HCT116 (cell line): ENCODE measurements at regions not wholly inside any gene's neighbourhood (a gene's known extent, or its start where the extent isn't known, plus 50 kb on each side); places are given as distances from the start of the nearest gene placed in this dataset.

ENCODE experiments used
- CBX3 ChIP-seq: IDR thresholded peaks from 2 replicates; pipeline ENCODE4 v1.6.1; 2012; ENCODE audit warnings: low read depth
- EZH2 ChIP-seq: fragments of 200-600 bp; sonication (generic); IDR thresholded peaks from 2 replicates; pipeline ENCODE4 v1.6.1; 2017; ENCODE audit warnings: antibody characterized with exemption, mixed run types
- EZH2phosphoT487 ChIP-seq: fragments of 200-600 bp; IDR thresholded peaks from 2 replicates; pipeline ENCODE4 v1.6.1; 2018; ENCODE audit warnings: antibody characterized with exemption, borderline replicate concordance
- FOSL1 ChIP-seq: IDR thresholded peaks from 2 replicates; pipeline ENCODE4 v1.6.1; 2012; ENCODE audit warnings: low read depth
- POLR2A ChIP-seq: IDR thresholded peaks from 2 replicates; pipeline ENCODE4 v1.7.0; 2011; ENCODE audit warnings: borderline replicate concordance; ENCODE audit not compliant: insufficient read depth, insufficient read length; ENCODE audit errors: extremely low read depth
- SRF ChIP-seq: IDR thresholded peaks from 2 replicates; pipeline ENCODE4 v1.6.1; 2012; ENCODE audit warnings: low read depth
- ZFX ChIP-seq: fragments of 450-650 bp; IDR thresholded peaks from 2 replicates; pipeline ENCODE4 v1.6.1; 2017
- TF ChIP-seq, protein P1 (sequence below), 3 experiments: fragments of 200-600 bp in 1 of 3; sonication (generic) in 1 of 3; IDR thresholded peaks in 2 of 3; conservative IDR thresholded peaks in 1 of 3; 2 replicates each; pipeline ENCODE4 v1.5.1; 2012 to 2017; ENCODE audit warnings: low read depth in 2 of 3, low read length in 2 of 3, antibody characterized with exemption in 1 of 3, borderline replicate concordance in 1 of 3, control low read depth in 1 of 3, mild to moderate bottlenecking in 1 of 3, mixed read lengths in 1 of 3, mixed run types in 1 of 3, moderate library complexity in 1 of 3; ENCODE audit not compliant: insufficient read depth in 1 of 3
- TF ChIP-seq, protein P2 (sequence below): IDR thresholded peaks from 2 replicates; pipeline ENCODE4 v1.6.1; 2012; ENCODE audit warnings: low read depth

DNA sequence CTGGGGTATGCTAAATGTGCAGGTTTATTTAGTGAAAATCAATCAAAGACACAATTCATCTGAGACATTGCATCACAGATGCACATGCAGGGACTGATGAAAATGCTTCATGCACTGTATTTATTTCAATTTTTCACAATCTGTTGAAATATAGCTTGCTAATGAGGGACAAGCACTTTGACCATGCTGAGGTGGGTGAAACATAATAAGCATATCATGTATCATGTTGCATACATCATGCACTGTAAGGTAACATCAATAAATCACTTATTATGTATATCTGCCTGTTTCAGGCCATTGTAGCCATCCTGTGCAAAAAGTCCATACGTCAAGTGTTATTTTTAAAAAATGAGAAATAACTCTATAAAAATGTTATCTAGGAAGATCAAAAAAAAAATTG lies 426.9 kb upstream of the PCDH15 start:
- TF ChIP-seq POLR2A (no peak), EZH2phosphoT487 (no peak), ZFX (no peak), EZH2 (no peak), FOSL1 (no peak), CBX3 (no peak), SRF (no peak)
- TF ChIP-seq, protein P1, sequence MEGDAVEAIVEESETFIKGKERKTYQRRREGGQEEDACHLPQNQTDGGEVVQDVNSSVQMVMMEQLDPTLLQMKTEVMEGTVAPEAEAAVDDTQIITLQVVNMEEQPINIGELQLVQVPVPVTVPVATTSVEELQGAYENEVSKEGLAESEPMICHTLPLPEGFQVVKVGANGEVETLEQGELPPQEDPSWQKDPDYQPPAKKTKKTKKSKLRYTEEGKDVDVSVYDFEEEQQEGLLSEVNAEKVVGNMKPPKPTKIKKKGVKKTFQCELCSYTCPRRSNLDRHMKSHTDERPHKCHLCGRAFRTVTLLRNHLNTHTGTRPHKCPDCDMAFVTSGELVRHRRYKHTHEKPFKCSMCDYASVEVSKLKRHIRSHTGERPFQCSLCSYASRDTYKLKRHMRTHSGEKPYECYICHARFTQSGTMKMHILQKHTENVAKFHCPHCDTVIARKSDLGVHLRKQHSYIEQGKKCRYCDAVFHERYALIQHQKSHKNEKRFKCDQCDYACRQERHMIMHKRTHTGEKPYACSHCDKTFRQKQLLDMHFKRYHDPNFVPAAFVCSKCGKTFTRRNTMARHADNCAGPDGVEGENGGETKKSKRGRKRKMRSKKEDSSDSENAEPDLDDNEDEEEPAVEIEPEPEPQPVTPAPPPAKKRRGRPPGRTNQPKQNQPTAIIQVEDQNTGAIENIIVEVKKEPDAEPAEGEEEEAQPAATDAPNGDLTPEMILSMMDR (IDR thresholded peaks at IDR 0.05 in 2 of 3, conservative IDR thresholded peaks at IDR 0.05 in 1 of 3; ENCODE audit: borderline replicate concordance in 1 of 3, insufficient read depth in 1 of 3, low read depth in 2 of 3, low read length in 2 of 3): no peak
- TF ChIP-seq, protein P2, sequence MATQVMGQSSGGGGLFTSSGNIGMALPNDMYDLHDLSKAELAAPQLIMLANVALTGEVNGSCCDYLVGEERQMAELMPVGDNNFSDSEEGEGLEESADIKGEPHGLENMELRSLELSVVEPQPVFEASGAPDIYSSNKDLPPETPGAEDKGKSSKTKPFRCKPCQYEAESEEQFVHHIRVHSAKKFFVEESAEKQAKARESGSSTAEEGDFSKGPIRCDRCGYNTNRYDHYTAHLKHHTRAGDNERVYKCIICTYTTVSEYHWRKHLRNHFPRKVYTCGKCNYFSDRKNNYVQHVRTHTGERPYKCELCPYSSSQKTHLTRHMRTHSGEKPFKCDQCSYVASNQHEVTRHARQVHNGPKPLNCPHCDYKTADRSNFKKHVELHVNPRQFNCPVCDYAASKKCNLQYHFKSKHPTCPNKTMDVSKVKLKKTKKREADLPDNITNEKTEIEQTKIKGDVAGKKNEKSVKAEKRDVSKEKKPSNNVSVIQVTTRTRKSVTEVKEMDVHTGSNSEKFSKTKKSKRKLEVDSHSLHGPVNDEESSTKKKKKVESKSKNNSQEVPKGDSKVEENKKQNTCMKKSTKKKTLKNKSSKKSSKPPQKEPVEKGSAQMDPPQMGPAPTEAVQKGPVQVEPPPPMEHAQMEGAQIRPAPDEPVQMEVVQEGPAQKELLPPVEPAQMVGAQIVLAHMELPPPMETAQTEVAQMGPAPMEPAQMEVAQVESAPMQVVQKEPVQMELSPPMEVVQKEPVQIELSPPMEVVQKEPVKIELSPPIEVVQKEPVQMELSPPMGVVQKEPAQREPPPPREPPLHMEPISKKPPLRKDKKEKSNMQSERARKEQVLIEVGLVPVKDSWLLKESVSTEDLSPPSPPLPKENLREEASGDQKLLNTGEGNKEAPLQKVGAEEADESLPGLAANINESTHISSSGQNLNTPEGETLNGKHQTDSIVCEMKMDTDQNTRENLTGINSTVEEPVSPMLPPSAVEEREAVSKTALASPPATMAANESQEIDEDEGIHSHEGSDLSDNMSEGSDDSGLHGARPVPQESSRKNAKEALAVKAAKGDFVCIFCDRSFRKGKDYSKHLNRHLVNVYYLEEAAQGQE: no peak
